ENCODE measurements at regions not wholly inside any gene's neighbourhood (a gene's known extent, or its start where the extent isn't known, plus 50 kb on each side); places are given as distances from the start of the nearest gene placed in this dataset.
"Not testable (repeated sequence)": the region's sequence is repeated elsewhere in the genome, so short reads cannot be mapped to it uniquely, and the experiment has no call there.

GRCh38 chr6:71220466-71220865 is 68.1 kb upstream of the OGFRL1 start:
- DNase-seq (ENCODE audit: low spot score), result no peak
- TF ChIP-seq CTCF (IDR thresholded peaks at IDR 0.05; ENCODE audit: borderline replicate concordance, control extremely low read depth, extremely low read depth, insufficient read depth, missing control alignments), result no peak
- in situ Hi-C loops (cut with MboI; ENCODE audit: low sequenced_read_pairs, unreplicated experiment), result no loop called here

GRCh38 chr6:71222671-71223070 is 65.9 kb upstream of the OGFRL1 start:
- TF ChIP-seq CTCF (IDR thresholded peaks at IDR 0.05; ENCODE audit: borderline replicate concordance, control extremely low read depth, extremely low read depth, insufficient read depth, missing control alignments), result no peak
- in situ Hi-C loops (cut with MboI; ENCODE audit: low sequenced_read_pairs, unreplicated experiment), result no loop called here
- DNase-seq (ENCODE audit: low spot score), result no peak

DNA sequence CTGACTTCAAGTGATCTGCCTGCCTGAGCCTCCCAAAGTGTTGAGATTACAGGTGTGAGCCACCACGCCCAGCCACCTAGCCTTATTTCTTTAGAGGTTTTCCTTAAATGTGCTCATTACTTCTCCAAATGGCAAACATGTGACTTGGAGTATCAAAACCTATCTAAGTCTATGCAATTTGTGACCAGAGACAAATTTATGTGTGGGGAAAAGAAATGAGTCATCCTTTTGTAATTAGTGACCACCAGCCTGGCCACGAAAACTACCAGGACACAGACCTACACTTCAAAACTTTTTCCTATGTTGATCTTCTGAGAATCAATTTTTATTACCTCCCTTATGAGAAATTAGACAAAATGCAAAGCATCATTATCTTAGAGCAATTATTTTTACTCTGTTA is 64.6 kb upstream of the OGFRL1 start:
- TF ChIP-seq CTCF (IDR thresholded peaks at IDR 0.05; ENCODE audit: borderline replicate concordance, control extremely low read depth, extremely low read depth, insufficient read depth, missing control alignments), result no peak
- no peak for DNase-seq (ENCODE audit: low spot score)
- in situ Hi-C loops (cut with MboI; ENCODE audit: low sequenced_read_pairs, unreplicated experiment), result no loop called here

- in situ Hi-C loops (cut with MboI; ENCODE audit: low sequenced_read_pairs, unreplicated experiment), result no loop called here
- DNase-seq (ENCODE audit: low spot score), result no peak
- TF ChIP-seq CTCF (IDR thresholded peaks at IDR 0.05; ENCODE audit: borderline replicate concordance, control extremely low read depth, extremely low read depth, insufficient read depth, missing control alignments), result no peak
Measured at GRCh38 chr6:71226151-71226550, 62.5 kb upstream of the OGFRL1 start.

GRCh38 chr6:71228461-71229041 is 60.1 kb upstream of the OGFRL1 start:
- in situ Hi-C loops (cut with MboI; ENCODE audit: low sequenced_read_pairs, unreplicated experiment), result no loop called here
- no peak for TF ChIP-seq CTCF (IDR thresholded peaks at IDR 0.05; ENCODE audit: borderline replicate concordance, control extremely low read depth, extremely low read depth, insufficient read depth, missing control alignments)
- no peak for DNase-seq (ENCODE audit: low spot score)

DNA sequence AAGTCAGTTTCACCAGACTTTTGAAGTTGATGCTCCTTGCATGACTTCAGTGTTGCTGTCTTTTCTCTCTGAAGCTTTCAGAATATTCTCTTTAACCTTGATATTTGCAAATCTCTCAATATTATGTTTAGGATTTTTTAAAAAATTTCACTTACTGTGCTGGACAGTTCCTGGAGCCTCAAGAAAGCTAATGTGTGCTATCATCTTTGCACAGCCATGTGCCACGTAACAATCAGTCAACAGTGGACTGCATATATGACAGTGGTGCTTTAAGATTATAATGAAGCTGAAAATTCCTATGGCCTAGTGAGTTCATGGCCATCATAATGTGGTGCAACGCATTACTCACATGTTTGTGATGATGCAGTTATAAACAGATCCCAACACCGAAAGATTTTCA is 59.1 kb upstream of the OGFRL1 start:
- no peak for DNase-seq (ENCODE audit: low spot score)
- no peak for TF ChIP-seq CTCF (IDR thresholded peaks at IDR 0.05; ENCODE audit: borderline replicate concordance, control extremely low read depth, extremely low read depth, insufficient read depth, missing control alignments)
- in situ Hi-C loops (cut with MboI; ENCODE audit: low sequenced_read_pairs, unreplicated experiment), result no loop called here

DNA sequence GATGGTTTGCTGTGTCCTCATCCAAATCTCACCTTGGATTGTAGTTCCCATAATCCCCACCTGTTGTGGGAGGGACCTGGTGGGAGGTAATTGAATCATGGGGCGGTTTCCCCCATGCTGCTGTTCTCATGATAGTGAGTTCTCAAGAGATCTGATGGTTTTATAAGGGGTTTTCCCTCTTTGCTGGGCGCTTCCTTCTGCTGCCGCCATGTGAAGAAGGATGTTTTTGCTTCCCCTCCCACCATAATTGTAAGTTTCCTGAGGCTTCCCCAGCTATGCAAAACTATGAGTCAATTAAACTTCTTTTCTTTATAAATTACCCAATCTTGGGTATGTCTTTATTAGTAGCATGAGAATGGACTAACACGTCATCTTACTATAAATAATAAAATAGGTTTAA is 55.7 kb upstream of the OGFRL1 start:
- in situ Hi-C loops (cut with MboI; ENCODE audit: low sequenced_read_pairs, unreplicated experiment); DNase-seq (ENCODE audit: low spot score): not testable (repeated sequence)

All from GM13976 (cell line).